ENCODE measurements at regions not wholly inside any gene's neighbourhood (a gene's known extent, or its start where the extent isn't known, plus 50 kb on each side); places are given as distances from the start of the nearest gene placed in this dataset.

GRCh38 chr15:31964586-31965307 lies 65.6 kb upstream of the CHRNA7 start:
- no peak overlapping the region for H3K27ac ChIP-seq (ENCODE audit: insufficient read depth, low read depth, low read length)
- no peaks in the 10 kb centered on the region for H3K4me1 ChIP-seq (ENCODE audit: control insufficient read depth, extremely low read depth, insufficient read depth, low read length)
- POLR2A ChIA-PET: no interaction called here
- no peak for FAIRE-seq
- BruUV-seq (replicated peaks): no TSS peak
- no peak for DNase-seq (ENCODE audit: low read depth, low spot score)
- no peak overlapping the region for H3K4me3 ChIP-seq (replicated peaks in 1 of 3; ENCODE audit: insufficient read depth in 1 of 3, low read depth in 1 of 3, low read length in 3 of 3)
- H2AFZ ChIP-seq (ENCODE audit: low read depth, low read length): no peak overlapping the region
- H3K9me3 ChIP-seq (replicated peaks; ENCODE audit: control insufficient read depth, insufficient read depth, low read length): no peaks in the 10 kb centered on the region
- H3K27me3 ChIP-seq (ENCODE audit: control insufficient read depth in 2 of 2, insufficient read depth in 2 of 2, low read length in 2 of 2): no peaks in the 10 kb centered on the region
- no peak overlapping the region for H3K4me2 ChIP-seq (ENCODE audit: insufficient read depth, low read length)
- no peak overlapping the region for H3K9ac ChIP-seq (replicated peaks; ENCODE audit: extremely low read depth, insufficient read depth, low read length)
- H3K36me3 ChIP-seq (ENCODE audit: control insufficient read depth in 2 of 2, extremely low read depth in 1 of 2, insufficient read depth in 2 of 2, low read length in 2 of 2): no peaks in the 10 kb centered on the region
- TF ChIP-seq FOS (IDR thresholded peaks at IDR 0.05; ENCODE audit: borderline replicate concordance, insufficient read depth, low read length): no peak
- TF ChIP-seq CTCF (IDR thresholded peaks at IDR 0.05; ENCODE audit: extremely low read depth in 1 of 2, insufficient read depth in 1 of 2, low read depth in 1 of 2, low read length in 2 of 2): no peak
- TF ChIP-seq MYC (IDR thresholded peaks at IDR 0.05; ENCODE audit: low read depth, low read length): no peak
- TF ChIP-seq GATA2 (IDR thresholded peaks at IDR 0.05; ENCODE audit: insufficient read depth, insufficient read length, low read depth, low read length): no peak
- no peak for TF ChIP-seq POLR2AphosphoS5 (IDR thresholded peaks at IDR 0.05; ENCODE audit: insufficient read depth, low read depth, low read length)
- TF ChIP-seq MAX (IDR thresholded peaks at IDR 0.05; ENCODE audit: insufficient read depth, insufficient read length): no peak
- TF ChIP-seq POLR2A (IDR thresholded peaks at IDR 0.05; ENCODE audit: low read depth, low read length): no peak
- no peak for TF ChIP-seq JUN (IDR thresholded peaks at IDR 0.05; ENCODE audit: borderline replicate concordance, insufficient read depth, insufficient read length, low read depth)
- TF ChIP-seq EZH2 (IDR thresholded peaks at IDR 0.05; ENCODE audit: borderline replicate concordance, low read depth, low read length, severe bottlenecking): no peak
- dilution Hi-C loops (cut with MboI; ENCODE audit: extremely low pct_ligation_motif_present, low sequenced_read_pairs): no loop called here
- no peaks in the 10 kb centered on the region for H3K79me2 ChIP-seq (ENCODE audit: control insufficient read depth, insufficient read depth, low read length)
- intact Hi-C loops (cut with micrococcal nuclease): no loop called here
- no peaks in the 10 kb centered on the region for H3K9me1 ChIP-seq (replicated peaks; ENCODE audit: control insufficient read depth, extremely low read depth, insufficient read depth, low read length)
- no peaks in the 10 kb centered on the region for H4K20me1 ChIP-seq (replicated peaks; ENCODE audit: control insufficient read depth, extremely low read depth, insufficient read depth, low read length)
- CTCF ChIA-PET: no interaction called here

Measured in endothelial cell of umbilical vein (primary cell).